Uterus (tissue), 3 donors: ENCODE measurements at regions not wholly inside any gene's neighbourhood (a gene's known extent, or its start where the extent isn't known, plus 50 kb on each side); places are given as distances from the start of the nearest gene placed in this dataset.

Experiments used
- DNase-seq, 2 donors: peaks; one replicate each; pipeline ENCODE4 v3.0.0-alpha.2; 2019 to 2020
- H3K27ac ChIP-seq, 2 donors: fragments of 200-600 bp; sonication (generic); 1 replicate in 1 of 2; 2 replicates in 1 of 2; pipeline ENCODE4 v1.5.1; 2016 to 2018
- H3K27me3 ChIP-seq, 2 donors: fragments of 200-600 bp; sonication (generic); one replicate each; pipeline ENCODE4 v1.5.1; 2018 to 2019; ENCODE audit warnings: control low read depth in 1 of 2
- H3K36me3 ChIP-seq, 2 donors: fragments of 200-600 bp; sonication (generic); one replicate each; pipeline ENCODE4 v1.5.1; 2019; ENCODE audit warnings: control low read depth in 1 of 2
- H3K4me1 ChIP-seq, 2 donors: fragments of 200-600 bp; sonication (generic); one replicate each; pipeline ENCODE4 v1.5.1; 2018 to 2019; ENCODE audit warnings: control low read depth in 1 of 2
- H3K4me3 ChIP-seq, 2 donors: fragments of 200-600 bp; sonication (generic); 1 replicate in 1 of 2; 2 replicates in 1 of 2; pipeline ENCODE4 v1.5.1; 2018 to 2019; ENCODE audit warnings: mild to moderate bottlenecking in 1 of 2
- H3K9me3 ChIP-seq, 2 donors: fragments of 200-600 bp; sonication (generic); one replicate each; pipeline ENCODE4 v1.5.1; 2019; ENCODE audit warnings: control low read depth in 1 of 2
- CTCF ChIP-seq, 4 experiments: fragments of 200-600 bp in 2 of 4; fragments of 450-650 bp in 2 of 4; sonication (generic) in 2 of 4; IDR thresholded peaks; one replicate each; pipeline ENCODE4 v1.5.1; 2016 to 2019; ENCODE audit warnings: antibody characterized with exemption in 4 of 4, mild to moderate bottlenecking in 2 of 4, moderate library complexity in 1 of 4
- POLR2A ChIP-seq, 2 donors: fragments of 450-650 bp; IDR thresholded peaks; one replicate each; pipeline ENCODE4 v1.6.1; 2016; ENCODE audit warnings: antibody characterized with exemption in 2 of 2, mild to moderate bottlenecking in 1 of 2, moderate library complexity in 1 of 2
- intact Hi-C: fragments of 100-400 bp; cut with DNase I; formaldehyde crosslinking; loops from one replicate; pipeline ENCODE4 v1.15.1; 2023; ENCODE audit warnings: low total_unique reads
- donor health status: DM: yes; HTN: yes; CAD: no.

- intact Hi-C loops, result no loop called here
- Histone ChIP-seq H3K36me3 (no peaks in the 10 kb centered on the region), H3K27ac (no peak overlapping the region), H3K27me3 (no peaks in the 10 kb centered on the region), H3K4me3 (no peak overlapping the region), H3K9me3 (no peaks in the 10 kb centered on the region), H3K4me1 (no peaks in the 10 kb centered on the region)
- TF ChIP-seq CTCF (IDR thresholded peaks at IDR 0.05) (no peak), POLR2A (IDR thresholded peaks at IDR 0.05) (no peak)
- no peak for DNase-seq
These were observed 259.4 kb upstream of the CCNG1 start for GRCh38 chr5:163177971-163178370.

GRCh38 chr5:163185315-163185714 lies 252.1 kb upstream of the CCNG1 start:
- Histone ChIP-seq H3K4me1 (no peaks in the 10 kb centered on the region), H3K9me3 (no peaks in the 10 kb centered on the region), H3K27me3 (no peaks in the 10 kb centered on the region), H3K36me3 (no peaks in the 10 kb centered on the region), H3K27ac (no peak overlapping the region), H3K4me3 (no peak overlapping the region)
- DNase-seq, result no peak
- TF ChIP-seq CTCF (IDR thresholded peaks at IDR 0.05), result no peak
- no peak for TF ChIP-seq POLR2A (IDR thresholded peaks at IDR 0.05)
- intact Hi-C loops, result no loop called here

- intact Hi-C loops, result no loop called here
- H3K27ac ChIP-seq, result no peak overlapping the region
- H3K9me3 ChIP-seq, result no peaks in the 10 kb centered on the region
- no peaks in the 10 kb centered on the region for H3K36me3 ChIP-seq
- TF ChIP-seq CTCF (IDR thresholded peaks at IDR 0.05) (no peak), POLR2A (IDR thresholded peaks at IDR 0.05) (no peak)
- H3K4me1 ChIP-seq, result no peaks in the 10 kb centered on the region
- DNase-seq, result no peak
- no peak overlapping the region for H3K4me3 ChIP-seq
- no peaks in the 10 kb centered on the region for H3K27me3 ChIP-seq
These were observed 248.3 kb upstream of the CCNG1 start for GRCh38 chr5:163189023-163189553.

- Histone ChIP-seq H3K4me1 (no peaks in the 10 kb centered on the region), H3K27ac (no peak overlapping the region), H3K36me3 (no peaks in the 10 kb centered on the region), H3K27me3 (no peaks in the 10 kb centered on the region), H3K4me3 (no peak overlapping the region), H3K9me3 (no peaks in the 10 kb centered on the region)
- no peak for DNase-seq
- TF ChIP-seq CTCF (IDR thresholded peaks at IDR 0.05) (no peak), POLR2A (IDR thresholded peaks at IDR 0.05) (no peak)
- intact Hi-C loops, result no loop called here
These were observed 247.1 kb upstream of the CCNG1 start for GRCh38 chr5:163190283-163190682.

GRCh38 chr5:163190784-163191183 lies 246.6 kb upstream of the CCNG1 start:
- intact Hi-C loops, result no loop called here
- Histone ChIP-seq H3K9me3 (no peaks in the 10 kb centered on the region), H3K36me3 (no peaks in the 10 kb centered on the region), H3K4me1 (no peaks in the 10 kb centered on the region), H3K27me3 (no peaks in the 10 kb centered on the region), H3K27ac (no peak overlapping the region), H3K4me3 (no peak overlapping the region)
- DNase-seq, result no peak
- TF ChIP-seq CTCF (IDR thresholded peaks at IDR 0.05), result no peak
- no peak for TF ChIP-seq POLR2A (IDR thresholded peaks at IDR 0.05)
